K562 (cell line): ENCODE measurements at regions not wholly inside any gene's neighbourhood (a gene's known extent, or its start where the extent isn't known, plus 50 kb on each side); places are given as distances from the start of the nearest gene placed in this dataset.

ENCODE experiments used
- ATAC-seq: fragments of 200-7000 bp; cut with Tn5 transposase; 3 replicates; pipeline ENCODE4 v1.9.1; 2020; ENCODE audit warnings: moderate library complexity
- BruUV-seq: library from RNA; stranded (reverse); fragments of 400-500 nt; replicated peaks from 2 replicates; lab custom pipeline; 2021; lab: Mats Ljungman, UMichigan
- CTCF ChIA-PET: fragments of 300-600 bp; formaldehyde crosslinking; extraction: SDS; loops from one replicate; lab custom pipeline; 2021; ENCODE audit warnings: low intra/inter-chr PET ratio; lab: Yijun Ruan, JAX
- POLR2A ChIA-PET: fragments of 300-600, 350-650 bp; sonication (Branson Sonifier 250); formaldehyde crosslinking; extraction: SDS; loops from one replicate; lab custom pipeline; 2021; ENCODE audit warnings: antibody characterized with exemption, inconsistent platforms; lab: Yijun Ruan, JAX
- DNase-seq, 4 experiments: peaks; one replicate each; pipeline versions ENCODE4 v3.0.0 to v3.0.0-alpha.2; 2011 to 2018; ENCODE audit warnings: low spot score in 3 of 4, mixed read lengths in 3 of 4; ENCODE audit errors: extremely low read depth in 1 of 4
- FAIRE-seq: peaks from 2 replicates; lab custom pipeline; 2011; peaks lifted over from hg19 to GRCh38; lab: Jason Lieb, UNC
- H2AFZ ChIP-seq: 2 replicates; pipeline ENCODE4 v1.6.0; 2011; ENCODE audit warnings: low read depth, low read length, control low read depth, inconsistent platforms
- H3K27ac ChIP-seq: fragments of 200-600 bp; 3 replicates; pipeline ENCODE4 v1.8.0; 2011; ENCODE audit warnings: low read depth, mild to moderate bottlenecking, control low read depth, inconsistent platforms, low read length, moderate library complexity, mixed read lengths; ENCODE audit errors: extremely low read depth
- H3K27me3 ChIP-seq, 2 experiments: fragments of 300-600 bp in 1 of 2; 2 replicates in 1 of 2; 3 replicates in 1 of 2; pipeline versions ENCODE4 v1.6.0 to v1.8.0; 2011; ENCODE audit warnings: inconsistent platforms in 2 of 2, low read length in 2 of 2, mild to moderate bottlenecking in 1 of 2, mixed read lengths in 1 of 2, moderate library complexity in 1 of 2; ENCODE audit not compliant: control insufficient read depth in 2 of 2, insufficient read depth in 2 of 2
- H3K36me3 ChIP-seq: fragments of 300-600 bp; 3 replicates; pipeline ENCODE4 v1.8.0; 2011; ENCODE audit warnings: mild to moderate bottlenecking, low read length, inconsistent platforms; ENCODE audit not compliant: control insufficient read depth, insufficient read depth
- H3K4me1 ChIP-seq, 2 experiments: fragments of 200-600 bp in 1 of 2; replicated peaks in 1 of 2; 2 replicates in 1 of 2; 3 replicates in 1 of 2; pipeline versions ENCODE4 v1.5.1 to v1.8.0; 2011; ENCODE audit warnings: inconsistent platforms in 2 of 2, low read length in 2 of 2, mild to moderate bottlenecking in 1 of 2, mixed read lengths in 1 of 2, moderate library complexity in 1 of 2; ENCODE audit not compliant: control insufficient read depth in 2 of 2, insufficient read depth in 2 of 2
- H3K4me2 ChIP-seq: 2 replicates; pipeline ENCODE4 v1.6.1; 2011; ENCODE audit warnings: low read length, control low read depth, inconsistent platforms, mixed read lengths; ENCODE audit not compliant: insufficient read depth
- H3K4me3 ChIP-seq: fragments of 200-600 bp; sonication (generic), shearing (Covaris generic); 2 replicates; pipeline ENCODE4 v1.5.1; 2016; ENCODE audit warnings: control low read depth, inconsistent platforms
- H3K79me2 ChIP-seq: fragments of 200-600 bp; 3 replicates; pipeline ENCODE4 v1.8.0; 2011; ENCODE audit warnings: low read length, inconsistent platforms; ENCODE audit not compliant: control insufficient read depth, insufficient read depth
- H3K9ac ChIP-seq, 2 experiments: 2 replicates each; pipeline versions ENCODE4 v1.6.0 to v1.6.1; 2011; ENCODE audit warnings: low read depth in 2 of 2, low read length in 2 of 2, control low read depth in 1 of 2, inconsistent platforms in 1 of 2, mild to moderate bottlenecking in 1 of 2, mixed read lengths in 1 of 2; ENCODE audit not compliant: insufficient read depth in 1 of 2
- H3K9me1 ChIP-seq: one replicate; pipeline ENCODE4 v1.6.0; 2011; ENCODE audit warnings: inconsistent platforms, mild to moderate bottlenecking, low read length, moderate library complexity; ENCODE audit not compliant: control insufficient read depth, insufficient read depth
- H3K9me3 ChIP-seq: replicated peaks from 2 replicates; pipeline ENCODE4 v1.5.1; 2011; ENCODE audit warnings: low read depth, low read length, inconsistent platforms; ENCODE audit not compliant: control insufficient read depth, insufficient read depth
- H4K20me1 ChIP-seq: replicated peaks from 2 replicates; pipeline ENCODE4 v1.6.1; 2011; ENCODE audit warnings: low read length, inconsistent platforms, mixed read lengths; ENCODE audit not compliant: control insufficient read depth, insufficient read depth
- ARID2 ChIP-seq: fragments of 450-650 bp; IDR thresholded peaks from 2 replicates; pipeline ENCODE4 v1.6.1; 2017; ENCODE audit warnings: antibody characterized with exemption, mild to moderate bottlenecking
- E2F3 ChIP-seq: fragments of 250-450 bp; sonication (Bioruptor Pico); IDR thresholded peaks from 2 replicates; pipeline ENCODE4 v1.4.0; 2020; ENCODE audit warnings: mild to moderate bottlenecking
- FOXA3 ChIP-seq, 2 experiments: fragments of 450-650 bp in 1 of 2; sonication (generic) in 1 of 2; formaldehyde crosslinking; IDR thresholded peaks in 1 of 2; conservative IDR thresholded peaks in 1 of 2; 2 replicates each; pipeline versions ENCODE4 v1.4.0 to v1.8.0; 2020 to 2022; ENCODE audit warnings: mild to moderate bottlenecking in 2 of 2, missing genetic modification reagents in 1 of 2
- MED1 ChIP-seq: sonication (generic); formaldehyde crosslinking; IDR thresholded peaks from 2 replicates; pipeline ENCODE4 v1.8.1; 2023; ENCODE audit warnings: missing genetic modification reagents, borderline replicate concordance
- MYBL2 ChIP-seq, 2 experiments: fragments of 450-650 bp in 1 of 2; sonication (generic) in 1 of 2; formaldehyde crosslinking in 1 of 2; IDR thresholded peaks; 2 replicates each; pipeline versions ENCODE4 v1.6.1 to v1.8.1; 2017 to 2022; ENCODE audit warnings: borderline replicate concordance in 1 of 2, inconsistent platforms in 1 of 2, low read depth in 1 of 2, mild to moderate bottlenecking in 1 of 2, missing genetic modification reagents in 1 of 2, moderate library complexity in 1 of 2
- PHTF2 ChIP-seq: fragments of 250-450 bp; sonication (Bioruptor Pico); IDR thresholded peaks from 2 replicates; pipeline ENCODE4 v1.5.0; 2021; ENCODE audit warnings: mild to moderate bottlenecking
- POLR2B ChIP-seq: fragments of 450-650 bp; IDR thresholded peaks from 2 replicates; pipeline ENCODE4 v1.6.1; 2018; ENCODE audit warnings: low read depth; ENCODE audit not compliant: partially characterized antibody
- SMARCA5 ChIP-seq: fragments of 450-650 bp; IDR thresholded peaks from 2 replicates; pipeline ENCODE4 v1.6.1; 2016
- TAF7 ChIP-seq: fragments of 450-650 bp; IDR thresholded peaks from 2 replicates; pipeline ENCODE4 v1.6.1; 2016; ENCODE audit warnings: missing genetic modification characterization, missing compliant biosample characterization
- ZNF780A ChIP-seq: fragments of 250-450 bp; sonication (Bioruptor Pico); IDR thresholded peaks from 2 replicates; pipeline ENCODE4 v1.5.0; 2021; ENCODE audit warnings: mild to moderate bottlenecking
- WGBS: fragments of 100-300 bp; shearing (Covaris generic); methylation state at CpG from one replicate; pipeline ENCODE4 v1.1.6; 2016; ENCODE audit warnings: low coverage, mixed read lengths; ENCODE audit not compliant: insufficient coverage; ENCODE audit errors: missing lambda C conversion rate; 5-methylcytosine and 5-hydroxymethylcytosine counted together
- in situ Hi-C: fragments of 300-500 bp; cut with MboI; formaldehyde crosslinking; loops from 4 replicates; pipeline ENCODE4 v1.15.0; 2018; ENCODE audit warnings: inconsistent platforms, mixed read lengths
- intact Hi-C: fragments of 100-400 bp; cut with micrococcal nuclease; formaldehyde crosslinking; loops from 2 replicates; pipeline ENCODE4 v1.14.2; 2022
- TF ChIP-seq, protein P1 (sequence below): IDR thresholded peaks from 3 replicates; pipeline ENCODE4 v1.6.1; 2011; ENCODE audit warnings: borderline replicate concordance, mild to moderate bottlenecking; ENCODE audit not compliant: insufficient read length, insufficient read depth
- TF ChIP-seq, protein P2 (sequence below): sonication (generic); formaldehyde crosslinking; IDR thresholded peaks from 2 replicates; pipeline ENCODE4 v1.8.1; 2023; ENCODE audit warnings: missing genetic modification reagents, mild to moderate bottlenecking, borderline replicate concordance

DNA sequence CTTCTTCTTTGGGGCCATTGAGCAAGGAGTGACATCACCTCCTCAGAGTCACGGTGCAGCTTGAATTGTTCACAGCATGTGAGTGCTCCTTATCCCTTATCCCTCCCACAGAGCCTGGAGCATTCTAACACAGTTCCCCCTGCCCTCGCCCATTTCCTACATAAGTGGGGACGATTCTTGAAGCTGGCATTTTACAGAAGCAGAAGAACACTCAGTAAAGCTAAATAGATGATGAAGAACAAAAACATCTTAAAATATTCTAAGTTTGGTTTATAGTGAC is 135.8 kb upstream of the APCDD1 start:
- H3K4me3 ChIP-seq, result no peak overlapping the region
- H3K4me1 ChIP-seq, result no peaks in the 10 kb centered on the region
- no peaks in the 10 kb centered on the region for H3K79me2 ChIP-seq
- H3K36me3 ChIP-seq, result no peaks in the 10 kb centered on the region
- H2AFZ ChIP-seq, result no peak overlapping the region
- peaks cover 7 to 19% of the 10 kb centered on the region in 2 experiments; a peak in 3 of 5 replicates for H3K27me3 ChIP-seq
- no peaks in the 10 kb centered on the region for H3K9me3 ChIP-seq
- BruUV-seq, result no TSS peak
- ATAC-seq, result no peak
- H3K9me1 ChIP-seq, result no peaks in the 10 kb centered on the region
- H4K20me1 ChIP-seq, result no peaks in the 10 kb centered on the region
- TF ChIP-seq, protein P1, sequence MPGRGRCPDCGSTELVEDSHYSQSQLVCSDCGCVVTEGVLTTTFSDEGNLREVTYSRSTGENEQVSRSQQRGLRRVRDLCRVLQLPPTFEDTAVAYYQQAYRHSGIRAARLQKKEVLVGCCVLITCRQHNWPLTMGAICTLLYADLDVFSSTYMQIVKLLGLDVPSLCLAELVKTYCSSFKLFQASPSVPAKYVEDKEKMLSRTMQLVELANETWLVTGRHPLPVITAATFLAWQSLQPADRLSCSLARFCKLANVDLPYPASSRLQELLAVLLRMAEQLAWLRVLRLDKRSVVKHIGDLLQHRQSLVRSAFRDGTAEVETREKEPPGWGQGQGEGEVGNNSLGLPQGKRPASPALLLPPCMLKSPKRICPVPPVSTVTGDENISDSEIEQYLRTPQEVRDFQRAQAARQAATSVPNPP, result no peak
- TF ChIP-seq ARID2 (no peak), TAF7 (tag) (no peak), MYBL2 (IDR thresholded peaks at IDR 0.05; ENCODE audit: low read depth) (no peak), MYBL2 (CRISPR knock-in tag; IDR thresholded peaks at IDR 0.05; ENCODE audit: borderline replicate concordance) (no peak), FOXA3 (CRISPR knock-in tag; conservative IDR thresholded peaks at IDR 0.05 in 1 of 2, IDR thresholded peaks at IDR 0.05 in 1 of 2) (no peak), ZNF780A (CRISPR knock-in tag) (no peak), PHTF2 (CRISPR knock-in tag) (no peak), MED1 (CRISPR knock-in tag) (no peak), E2F3 (CRISPR knock-in tag) (no peak), POLR2B (no peak), SMARCA5 (no peak)
- TF ChIP-seq, protein P2, sequence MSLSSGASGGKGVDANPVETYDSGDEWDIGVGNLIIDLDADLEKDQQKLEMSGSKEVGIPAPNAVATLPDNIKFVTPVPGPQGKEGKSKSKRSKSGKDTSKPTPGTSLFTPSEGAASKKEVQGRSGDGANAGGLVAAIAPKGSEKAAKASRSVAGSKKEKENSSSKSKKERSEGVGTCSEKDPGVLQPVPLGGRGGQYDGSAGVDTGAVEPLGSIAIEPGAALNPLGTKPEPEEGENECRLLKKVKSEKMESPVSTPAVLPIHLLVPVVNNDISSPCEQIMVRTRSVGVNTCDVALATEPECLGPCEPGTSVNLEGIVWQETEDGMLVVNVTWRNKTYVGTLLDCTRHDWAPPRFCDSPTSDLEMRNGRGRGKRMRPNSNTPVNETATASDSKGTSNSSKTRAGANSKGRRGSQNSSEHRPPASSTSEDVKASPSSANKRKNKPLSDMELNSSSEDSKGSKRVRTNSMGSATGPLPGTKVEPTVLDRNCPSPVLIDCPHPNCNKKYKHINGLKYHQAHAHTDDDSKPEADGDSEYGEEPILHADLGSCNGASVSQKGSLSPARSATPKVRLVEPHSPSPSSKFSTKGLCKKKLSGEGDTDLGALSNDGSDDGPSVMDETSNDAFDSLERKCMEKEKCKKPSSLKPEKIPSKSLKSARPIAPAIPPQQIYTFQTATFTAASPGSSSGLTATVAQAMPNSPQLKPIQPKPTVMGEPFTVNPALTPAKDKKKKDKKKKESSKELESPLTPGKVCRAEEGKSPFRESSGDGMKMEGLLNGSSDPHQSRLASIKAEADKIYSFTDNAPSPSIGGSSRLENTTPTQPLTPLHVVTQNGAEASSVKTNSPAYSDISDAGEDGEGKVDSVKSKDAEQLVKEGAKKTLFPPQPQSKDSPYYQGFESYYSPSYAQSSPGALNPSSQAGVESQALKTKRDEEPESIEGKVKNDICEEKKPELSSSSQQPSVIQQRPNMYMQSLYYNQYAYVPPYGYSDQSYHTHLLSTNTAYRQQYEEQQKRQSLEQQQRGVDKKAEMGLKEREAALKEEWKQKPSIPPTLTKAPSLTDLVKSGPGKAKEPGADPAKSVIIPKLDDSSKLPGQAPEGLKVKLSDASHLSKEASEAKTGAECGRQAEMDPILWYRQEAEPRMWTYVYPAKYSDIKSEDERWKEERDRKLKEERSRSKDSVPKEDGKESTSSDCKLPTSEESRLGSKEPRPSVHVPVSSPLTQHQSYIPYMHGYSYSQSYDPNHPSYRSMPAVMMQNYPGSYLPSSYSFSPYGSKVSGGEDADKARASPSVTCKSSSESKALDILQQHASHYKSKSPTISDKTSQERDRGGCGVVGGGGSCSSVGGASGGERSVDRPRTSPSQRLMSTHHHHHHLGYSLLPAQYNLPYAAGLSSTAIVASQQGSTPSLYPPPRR, result no peak
- no peak overlapping the region for H3K9ac ChIP-seq
- POLR2A ChIA-PET, result no interaction called here
- CTCF ChIA-PET, result no interaction called here
- no peak overlapping the region for H3K4me2 ChIP-seq
- in situ Hi-C loops, result loop anchor here (5.0 kb wide), 1 partner anchor 69 kb away; no protein-coding TSS in a partner anchor
- H3K27ac ChIP-seq, result no peak overlapping the region
- intact Hi-C loops, result no loop called here
- DNase-seq, result no peak
- 2% methylated on average over 3 of the region's 3 CpGs for WGBS
- FAIRE-seq, result no peak
